Stimulated activated CD4-positive, alpha-beta T cell treated with anti-CD3 and anti-CD28 coated beads, Interleukin-1b, Interleukin-23, amount 100 ng/mL, for 48 hours (primary cell): ENCODE measurements at regions not wholly inside any gene's neighbourhood (a gene's known extent, or its start where the extent isn't known, plus 50 kb on each side); places are given as distances from the start of the nearest gene placed in this dataset.
"Not testable (repeated sequence)": the region's sequence is repeated elsewhere in the genome, so short reads cannot be mapped to it uniquely, and the experiment has no call there.

Experiments
- DNase-seq: peaks from one replicate; pipeline ENCODE4 v3.0.0-alpha.2; 2020

DNA sequence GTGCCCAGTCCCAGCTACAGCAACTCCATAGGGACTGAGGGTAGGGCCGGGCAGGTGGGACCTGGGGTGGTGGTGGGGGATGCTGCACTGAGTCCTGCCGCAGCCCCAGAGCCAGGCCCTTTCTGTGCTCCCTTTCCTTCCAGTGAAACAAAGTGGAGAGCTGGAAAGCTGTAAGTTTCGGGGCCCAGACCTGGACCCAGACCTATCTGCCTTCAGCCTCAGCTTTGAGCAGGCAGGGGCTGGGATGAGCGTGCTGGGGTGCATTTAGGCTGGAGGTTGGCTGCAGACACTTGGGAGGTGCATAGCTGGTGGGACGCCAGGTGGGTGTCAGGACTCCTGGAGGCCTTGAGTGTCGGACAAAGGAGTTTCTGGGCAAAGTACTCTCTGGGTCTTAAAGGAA, 92.7 kb upstream of the C1orf174 start:
- DNase-seq, result no peak

DNA sequence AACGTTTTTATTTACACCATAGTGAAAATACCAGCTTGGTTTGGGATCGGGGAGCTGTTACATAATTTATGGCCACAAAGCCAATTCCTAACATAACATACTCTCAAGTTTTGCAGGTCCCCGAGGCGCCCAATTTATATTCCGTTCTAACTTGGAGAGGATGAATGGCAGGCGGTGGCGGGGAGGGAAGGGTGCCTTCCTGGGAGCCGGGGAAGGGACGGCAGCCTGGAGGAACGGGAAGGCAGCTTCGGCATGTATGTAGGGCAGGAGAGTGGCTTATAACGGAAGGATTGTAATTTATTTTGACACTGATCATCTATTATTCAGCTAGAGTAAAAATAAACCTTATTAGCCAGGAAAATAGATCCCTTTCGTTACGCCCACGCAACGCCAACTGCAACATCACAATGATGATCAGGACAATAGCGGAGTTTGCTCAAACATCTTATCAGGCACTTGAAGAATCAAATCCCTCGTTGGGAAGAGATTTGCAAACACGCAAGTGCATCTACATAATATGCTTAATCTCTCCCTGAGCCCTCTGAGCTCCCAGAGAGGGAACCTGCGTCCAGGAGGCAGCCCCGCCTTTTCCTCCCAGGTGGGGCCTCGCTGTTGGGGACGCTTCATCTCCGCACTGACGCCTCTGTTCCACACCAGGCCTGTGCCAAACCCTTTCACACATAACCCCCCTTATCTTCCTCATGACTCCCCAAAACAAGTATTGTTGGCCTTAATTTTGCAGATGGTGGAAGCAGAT, 93.7 kb upstream of the C1orf174 start:
- DNase-seq, result no peak

- no peak for DNase-seq
Measured at GRCh38 chr1:3995141-3995780, 95.2 kb upstream of the C1orf174 start.

DNA sequence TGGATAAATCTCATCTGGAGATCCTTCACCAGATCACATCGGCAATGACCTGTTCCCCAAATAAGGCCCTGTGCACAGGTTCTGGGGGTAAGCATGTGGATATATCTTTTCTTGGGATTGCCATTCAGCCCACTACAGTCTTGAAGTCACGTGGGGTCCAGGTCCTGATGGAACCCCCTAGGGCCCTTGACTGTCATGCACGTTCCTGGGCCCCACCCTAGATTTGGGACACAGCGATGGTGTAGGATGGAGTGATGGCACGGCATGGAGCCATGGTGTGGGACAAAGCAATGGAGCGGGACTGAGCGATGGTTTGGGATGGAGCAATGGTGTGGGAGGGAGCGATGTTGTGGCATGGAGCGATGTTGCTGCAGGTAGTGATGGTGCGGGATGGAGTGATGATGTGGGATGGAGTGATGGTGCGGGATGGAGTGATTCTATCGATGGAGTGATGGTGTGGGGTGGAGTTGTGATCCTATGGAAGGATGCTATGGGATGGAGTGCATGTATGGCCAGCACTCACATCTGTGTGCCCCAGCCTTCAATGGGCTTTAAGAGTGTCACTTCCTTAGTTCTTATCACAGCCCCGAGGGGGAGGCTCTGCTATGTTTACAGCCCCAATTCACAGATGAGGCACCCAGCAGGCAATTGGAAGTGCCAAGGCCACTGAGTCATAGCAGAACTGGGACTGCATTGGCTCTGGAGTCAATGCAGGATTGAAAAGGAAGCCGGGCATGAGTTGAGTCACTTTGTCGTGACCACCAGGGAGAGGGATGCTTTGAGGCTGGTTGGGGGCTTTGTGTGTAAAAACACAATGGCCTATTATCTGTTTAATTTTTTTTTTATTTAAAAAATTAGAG, 97.0 kb upstream of the C1orf174 start:
- no peak for DNase-seq

GRCh38 chr1:3998086-3998485, 98.0 kb upstream of the C1orf174 start:
- DNase-seq, result no peak

DNA sequence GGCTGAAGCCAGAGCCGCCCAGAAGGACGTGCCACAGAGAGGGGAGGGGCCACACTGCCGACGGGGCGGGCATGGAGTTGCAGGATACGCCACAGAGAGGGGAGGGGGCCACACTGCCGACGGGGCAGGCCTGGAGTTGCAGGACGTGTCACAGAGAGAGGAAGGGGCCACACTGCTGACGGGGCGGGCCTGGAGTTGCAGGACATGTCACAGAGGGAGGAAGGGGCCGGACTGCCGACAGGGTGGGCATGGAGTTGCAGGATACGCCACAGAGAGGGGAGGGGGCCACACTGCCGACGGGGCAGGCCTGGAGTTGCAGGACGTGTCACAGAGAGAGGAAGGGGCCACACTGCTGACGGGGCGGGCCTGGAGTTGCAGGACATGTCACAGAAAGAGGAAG, 99.4 kb upstream of the C1orf174 start:
- DNase-seq, result not testable (repeated sequence)

DNA sequence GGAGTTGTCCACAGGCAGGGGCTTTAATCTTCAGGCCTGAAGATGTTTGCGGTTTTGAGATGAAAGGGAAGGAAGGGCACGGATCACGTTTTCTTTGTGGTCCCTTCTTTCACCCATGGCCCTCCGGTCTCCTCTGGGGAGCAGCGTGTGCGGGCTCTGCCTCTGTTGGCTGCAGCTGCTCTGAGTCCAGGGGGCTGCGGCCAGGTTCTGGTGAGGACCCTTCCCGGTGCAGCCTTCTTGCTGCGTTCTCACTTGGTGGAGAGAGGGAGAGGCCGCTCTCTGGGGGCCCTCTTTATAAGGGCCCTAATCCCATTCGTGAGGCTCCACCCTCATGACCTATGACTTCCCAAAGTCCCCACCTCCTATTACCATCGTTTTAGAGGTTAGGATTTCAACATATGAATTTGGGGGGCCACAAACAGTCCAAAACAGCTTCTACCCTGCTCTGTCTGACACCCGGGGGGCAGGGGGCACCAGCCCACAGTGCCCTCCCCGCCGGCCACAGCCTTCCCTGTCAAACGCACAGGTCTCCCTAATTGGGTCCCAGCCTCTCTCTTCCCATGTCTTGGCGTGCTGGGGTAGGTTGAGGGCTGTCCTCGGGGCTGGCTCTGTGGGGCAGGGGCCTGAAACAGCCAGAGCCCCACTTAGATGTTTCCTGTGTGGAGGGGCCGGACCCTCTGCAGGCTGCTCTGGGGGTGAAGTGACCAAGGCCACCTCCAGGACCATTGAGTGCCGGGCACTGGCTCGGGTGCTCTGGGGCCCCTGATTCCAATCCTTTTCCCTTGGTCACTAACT, 100.1 kb upstream of the C1orf174 start:
- no peak for DNase-seq

DNA sequence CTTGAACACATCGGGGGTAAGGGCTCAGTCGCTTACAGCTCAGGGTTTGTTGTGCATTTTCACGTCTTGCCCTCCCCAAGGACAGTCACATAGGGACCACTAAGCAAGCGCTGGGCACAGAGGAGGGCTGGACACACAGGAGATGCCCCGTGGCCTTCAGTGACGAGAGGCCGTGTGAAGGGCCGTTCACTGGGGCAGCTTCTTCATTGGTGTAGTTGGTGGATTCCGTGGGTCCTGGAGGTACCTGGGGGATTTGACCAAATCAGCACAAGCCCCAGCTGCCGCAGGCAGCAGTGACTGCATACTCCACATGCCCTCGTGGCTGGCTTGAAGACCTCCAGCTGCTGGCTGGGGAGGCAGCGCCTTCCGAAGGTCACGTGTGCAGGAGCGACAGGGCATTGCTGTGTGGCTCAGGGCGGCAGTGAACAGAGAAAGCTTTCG, 100.8 kb upstream of the C1orf174 start:
- no peak for DNase-seq

DNA sequence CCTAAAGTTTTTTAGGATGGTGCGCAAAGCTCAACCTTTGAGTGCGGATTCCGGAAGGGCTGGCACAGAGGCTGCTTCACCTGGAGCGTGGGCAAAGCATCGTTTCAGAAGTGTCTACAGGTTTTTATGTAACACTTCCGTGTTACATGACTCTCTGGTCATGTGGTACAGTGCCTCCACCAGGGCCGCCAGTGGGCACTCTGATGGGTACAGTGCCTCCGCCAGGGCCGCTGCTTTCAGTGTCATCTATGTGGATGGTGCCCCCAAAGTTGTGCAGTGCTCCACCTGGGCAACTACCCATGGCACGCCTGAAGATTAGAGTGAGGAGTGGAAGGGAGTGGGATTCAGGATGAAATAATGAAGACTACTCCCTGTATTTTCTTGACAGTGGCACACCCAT, 101.4 kb upstream of the C1orf174 start:
- DNase-seq, result no peak

- DNase-seq, result no peak
Measured at GRCh38 chr1:4002061-4002521, 102.0 kb upstream of the C1orf174 start.

GRCh38 chr1:4002741-4003140, 102.7 kb upstream of the C1orf174 start:
- DNase-seq, result no peak

- DNase-seq, result no peak
Measured at GRCh38 chr1:4003846-4004505, 103.9 kb upstream of the C1orf174 start.

- DNase-seq, result no peak
Measured at GRCh38 chr1:4004635-4005430, 104.8 kb upstream of the C1orf174 start.

DNA sequence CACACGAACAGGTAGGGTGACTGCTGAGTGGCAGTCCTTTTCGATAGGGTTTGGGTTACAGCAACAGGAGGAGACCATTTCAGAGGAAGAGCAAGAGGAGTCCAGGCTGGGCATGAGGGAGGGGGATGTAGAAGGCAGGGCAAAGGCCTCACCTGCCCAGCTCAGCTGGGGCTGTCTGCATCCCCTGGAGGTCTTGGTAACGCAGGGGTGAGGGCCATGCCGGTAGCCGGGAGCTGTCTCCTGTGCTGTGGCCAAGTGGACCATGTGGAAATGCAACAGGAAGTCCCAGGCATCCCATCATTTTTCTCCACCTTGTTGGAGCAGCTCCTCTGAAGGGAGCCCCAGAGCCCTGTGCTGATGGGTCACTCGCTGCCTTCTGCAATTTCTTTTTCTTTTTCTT, 105.4 kb upstream of the C1orf174 start:
- DNase-seq, result no peak

DNA sequence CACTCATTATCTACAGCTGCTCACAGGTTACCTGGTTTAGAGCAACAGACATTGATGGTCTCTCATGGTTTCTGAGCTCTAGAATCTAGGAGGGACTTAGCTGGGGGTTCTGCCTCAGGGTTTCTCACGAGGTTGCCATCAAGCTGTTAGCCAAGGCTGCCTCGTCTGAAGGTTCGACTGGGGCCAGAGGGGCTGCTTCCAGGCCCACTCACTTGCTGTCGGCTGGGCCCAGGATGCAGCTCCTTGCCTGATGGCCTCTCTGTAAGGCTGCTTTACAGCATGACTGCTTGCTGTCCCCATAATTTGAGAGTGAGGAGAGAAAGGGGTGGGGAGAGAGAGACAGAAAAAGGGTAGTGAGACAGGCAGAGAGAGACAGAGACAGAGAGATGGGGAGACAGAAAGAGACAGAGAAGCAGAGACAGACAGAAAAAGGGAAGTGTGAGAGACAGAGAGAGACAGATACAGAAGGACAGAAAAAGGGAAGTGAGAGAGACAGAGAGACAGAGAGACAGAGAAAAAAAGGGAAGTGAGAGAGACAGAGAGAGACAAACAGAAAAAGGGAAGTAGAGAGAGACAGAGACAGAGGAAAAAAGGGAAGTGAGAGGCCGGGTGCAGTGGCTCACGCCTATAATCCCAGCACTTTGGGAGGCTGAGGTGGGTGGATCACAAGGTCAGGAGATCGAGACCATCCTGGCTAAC, 106.8 kb upstream of the C1orf174 start:
- DNase-seq, result no peak

DNA sequence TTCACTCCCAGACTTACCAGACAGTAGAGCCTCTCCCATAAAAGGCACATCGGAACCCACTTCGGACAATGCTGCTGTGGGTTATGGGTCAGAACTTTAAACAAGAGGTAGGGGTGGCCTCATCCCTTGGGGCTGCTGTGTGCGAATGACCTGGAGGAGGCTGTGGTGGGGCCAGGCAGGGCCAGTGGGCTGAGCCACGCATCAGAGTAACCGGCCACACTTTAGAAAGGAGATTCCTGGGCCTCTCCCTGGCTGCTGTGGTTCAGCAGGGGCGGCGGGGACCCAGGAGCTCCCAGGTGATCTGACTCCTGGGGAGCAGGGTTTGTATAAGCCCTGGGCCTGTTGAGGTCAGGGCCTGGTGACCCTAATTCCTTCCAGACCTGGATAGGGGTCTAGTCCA, 110.2 kb upstream of the C1orf174 start:
- no peak for DNase-seq

- DNase-seq, result no peak
Measured at GRCh38 chr1:4010814-4011605, 110.9 kb upstream of the C1orf174 start.

- no peak for DNase-seq
Measured at GRCh38 chr1:4016351-4017130, 116.5 kb upstream of the C1orf174 start.
